Testis (tissue), 2 donors: ENCODE measurements at regions not wholly inside any gene's neighbourhood (a gene's known extent, or its start where the extent isn't known, plus 50 kb on each side); places are given as distances from the start of the nearest gene placed in this dataset.

Experiments
- POLR2A ChIP-seq: fragments of 450-650 bp; IDR thresholded peaks from one replicate; pipeline ENCODE4 v1.6.1; 2017; ENCODE audit warnings: antibody characterized with exemption, mild to moderate bottlenecking, moderate library complexity
- TF ChIP-seq, protein P1 (sequence below), 3 experiments: fragments of 450-650 bp in 2 of 3; fragments of 200-600 bp in 1 of 3; sonication (generic) in 1 of 3; IDR thresholded peaks; one replicate each; pipeline ENCODE4 v1.5.1; 2016 to 2019; ENCODE audit warnings: antibody characterized with exemption in 3 of 3, mild to moderate bottlenecking in 2 of 3, moderate library complexity in 1 of 3

DNA sequence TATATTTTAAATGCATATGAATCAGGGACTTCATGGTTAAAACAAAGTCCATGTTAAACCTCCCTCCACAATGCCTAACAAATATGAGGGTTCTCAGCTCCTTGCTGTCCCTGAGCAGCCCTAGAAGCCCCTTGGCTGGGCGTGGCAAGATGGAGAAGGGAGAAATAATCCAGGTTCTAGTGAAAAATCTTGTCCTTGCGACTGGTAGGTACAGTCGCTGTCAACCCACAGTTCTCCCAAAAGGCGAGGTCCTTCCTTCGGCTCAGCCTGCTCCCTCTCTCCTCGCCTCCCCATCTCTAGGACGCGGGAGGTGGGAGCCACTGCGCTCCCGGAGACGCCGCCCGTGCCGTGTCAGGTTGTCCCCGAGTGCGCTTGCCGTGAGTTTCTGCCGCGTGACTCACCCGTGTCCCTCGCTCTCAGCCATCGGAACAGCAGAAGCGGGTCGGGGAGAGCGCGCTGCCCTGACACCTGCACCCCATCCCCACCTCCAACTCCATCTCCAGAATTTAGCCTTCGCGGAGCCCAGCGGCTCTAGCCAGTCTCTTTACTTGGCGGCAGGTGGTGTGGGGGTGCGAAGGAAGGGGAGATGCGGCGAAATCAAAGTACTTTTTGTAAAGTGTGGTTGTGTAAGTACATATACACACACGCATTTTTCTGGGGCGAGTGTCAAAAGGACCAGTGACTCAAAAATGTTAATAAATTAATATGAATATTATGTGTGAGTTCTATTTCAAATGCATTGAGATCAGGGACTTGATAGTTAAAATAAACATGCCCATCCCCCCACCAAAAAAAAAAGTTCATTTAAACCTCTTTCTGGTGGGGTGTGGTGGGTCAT is 65.1 kb upstream of the TMEM17 start:
- TF ChIP-seq, protein P1, sequence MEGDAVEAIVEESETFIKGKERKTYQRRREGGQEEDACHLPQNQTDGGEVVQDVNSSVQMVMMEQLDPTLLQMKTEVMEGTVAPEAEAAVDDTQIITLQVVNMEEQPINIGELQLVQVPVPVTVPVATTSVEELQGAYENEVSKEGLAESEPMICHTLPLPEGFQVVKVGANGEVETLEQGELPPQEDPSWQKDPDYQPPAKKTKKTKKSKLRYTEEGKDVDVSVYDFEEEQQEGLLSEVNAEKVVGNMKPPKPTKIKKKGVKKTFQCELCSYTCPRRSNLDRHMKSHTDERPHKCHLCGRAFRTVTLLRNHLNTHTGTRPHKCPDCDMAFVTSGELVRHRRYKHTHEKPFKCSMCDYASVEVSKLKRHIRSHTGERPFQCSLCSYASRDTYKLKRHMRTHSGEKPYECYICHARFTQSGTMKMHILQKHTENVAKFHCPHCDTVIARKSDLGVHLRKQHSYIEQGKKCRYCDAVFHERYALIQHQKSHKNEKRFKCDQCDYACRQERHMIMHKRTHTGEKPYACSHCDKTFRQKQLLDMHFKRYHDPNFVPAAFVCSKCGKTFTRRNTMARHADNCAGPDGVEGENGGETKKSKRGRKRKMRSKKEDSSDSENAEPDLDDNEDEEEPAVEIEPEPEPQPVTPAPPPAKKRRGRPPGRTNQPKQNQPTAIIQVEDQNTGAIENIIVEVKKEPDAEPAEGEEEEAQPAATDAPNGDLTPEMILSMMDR (IDR thresholded peaks at IDR 0.05) = no peak
- TF ChIP-seq POLR2A = no peak
